ENCODE measurements at regions not wholly inside any gene's neighbourhood (a gene's known extent, or its start where the extent isn't known, plus 50 kb on each side); places are given as distances from the start of the nearest gene placed in this dataset.

GRCh38 chr3:159843840-159844730 lies 144.6 kb upstream of the IL12A start:
- Histone ChIP-seq H3K4me1 (peaks cover 15 to 99% (median 30%) of the 10 kb centered on the region in 3 donors), H3K4me3 (no peak overlapping the region), H3K36me3 (no peaks in the 10 kb centered on the region), H3K9me3 (no peaks in the 10 kb centered on the region), H3K27me3 (no peaks in the 10 kb centered on the region), H3K27ac (peak overlapping the region; percentile 63 to 86 (median 72))
- TF ChIP-seq POLR2A (IDR thresholded peaks at IDR 0.05) = no peak
- no peak for TF ChIP-seq POLR2AphosphoS5 (IDR thresholded peaks at IDR 0.05)
- TF ChIP-seq CTCF (IDR thresholded peaks at IDR 0.05) = no peak
- TF ChIP-seq EP300 (IDR thresholded peaks at IDR 0.05) = no peak
- 35 to 55% methylated on average over 4 to 7 of the region's 7 CpGs for WGBS, 2 donors (ENCODE audit: low coverage in 1 of 2)
- ATAC-seq = no peak

DNA sequence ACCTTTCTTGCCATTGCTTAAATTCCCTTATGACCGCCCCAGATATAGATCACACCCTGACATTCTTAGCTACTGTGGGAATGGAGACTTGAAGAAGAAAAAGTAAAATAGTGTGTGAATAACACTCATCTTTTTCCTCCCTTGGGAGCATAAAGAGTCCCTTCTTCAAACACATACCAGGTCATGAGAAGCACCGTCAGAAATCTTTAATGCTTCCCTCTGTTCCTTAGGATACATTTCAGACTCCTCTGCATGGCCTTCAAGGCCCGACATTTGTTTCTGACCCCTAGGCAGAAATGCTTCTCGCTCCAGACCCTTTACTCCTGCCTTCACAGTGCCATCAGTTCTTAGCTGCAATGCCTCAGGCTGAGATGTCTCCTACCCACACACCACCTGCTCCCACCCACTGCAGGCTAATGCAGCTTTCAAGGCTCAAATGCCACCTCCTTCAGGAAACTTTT lies 143.8 kb upstream of the IL12A start:
- Histone ChIP-seq H3K9me3 (no peaks in the 10 kb centered on the region), H3K4me1 (peaks cover 15 to 99% (median 30%) of the 10 kb centered on the region in 3 donors), H3K27ac (peak overlapping the region; percentile 63 to 86 (median 72)), H3K36me3 (no peaks in the 10 kb centered on the region), H3K27me3 (no peaks in the 10 kb centered on the region), H3K4me3 (no peak overlapping the region)
- no peak for ATAC-seq
- WGBS, 2 donors (ENCODE audit: low coverage in 1 of 2) = 61 to 69% methylated on average over 3 to 4 of the region's 4 CpGs
- no peak for TF ChIP-seq EP300 (IDR thresholded peaks at IDR 0.05)
- TF ChIP-seq POLR2AphosphoS5 (IDR thresholded peaks at IDR 0.05) = no peak

GRCh38 chr3:159845737-159846136 lies 142.9 kb upstream of the IL12A start:
- H3K4me1 ChIP-seq = peaks cover 15 to 99% (median 30%) of the 10 kb centered on the region in 3 donors
- peak overlapping the region in 2 of 4 donors; percentile 63 to 86 for H3K27ac ChIP-seq
- no peaks in the 10 kb centered on the region for H3K9me3 ChIP-seq
- no peak overlapping the region for H3K4me3 ChIP-seq
- no peaks in the 10 kb centered on the region for H3K27me3 ChIP-seq
- H3K36me3 ChIP-seq = no peaks in the 10 kb centered on the region
- 62 to 78% methylated on average over 3 of the region's 3 CpGs for WGBS, 2 donors (ENCODE audit: low coverage in 1 of 2)
- no peak for TF ChIP-seq POLR2A (IDR thresholded peaks at IDR 0.05)
- TF ChIP-seq EP300 (IDR thresholded peaks at IDR 0.05) = no peak
- no peak for TF ChIP-seq CTCF (IDR thresholded peaks at IDR 0.05)
- TF ChIP-seq POLR2AphosphoS5 (IDR thresholded peaks at IDR 0.05) = no peak
- no peak for ATAC-seq

DNA sequence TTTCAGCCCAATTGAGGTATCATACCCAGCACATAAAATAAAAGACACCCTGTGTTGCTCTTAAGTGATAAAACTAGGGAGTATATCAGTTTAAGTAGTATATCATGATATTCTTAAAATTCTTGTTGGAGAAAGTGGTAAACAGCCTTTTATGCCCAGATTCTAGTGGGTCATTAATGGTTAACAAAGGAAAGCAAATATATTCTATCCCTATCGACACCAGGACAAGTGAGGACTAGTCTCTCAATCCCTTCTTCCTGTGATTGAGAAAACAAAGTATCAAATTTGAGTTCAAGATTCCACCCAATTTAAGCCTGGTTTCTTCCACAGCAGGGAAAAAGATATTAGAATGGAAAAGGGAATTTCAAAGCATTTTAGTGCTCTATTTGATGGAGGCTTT lies 142.4 kb upstream of the IL12A start:
- H3K9me3 ChIP-seq = no peaks in the 10 kb centered on the region
- TF ChIP-seq EP300 (IDR thresholded peaks at IDR 0.05) = no peak
- no peak for TF ChIP-seq POLR2A (IDR thresholded peaks at IDR 0.05)
- no peak for TF ChIP-seq CTCF (IDR thresholded peaks at IDR 0.05)
- TF ChIP-seq POLR2AphosphoS5 (IDR thresholded peaks at IDR 0.05) = no peak
- ATAC-seq = no peak
- H3K27ac ChIP-seq = no peak overlapping the region
- no peaks in the 10 kb centered on the region for H3K27me3 ChIP-seq
- H3K4me1 ChIP-seq = peaks cover 14 to 99% (median 27%) of the 10 kb centered on the region in 3 donors
- no peaks in the 10 kb centered on the region for H3K36me3 ChIP-seq
- H3K4me3 ChIP-seq = no peak overlapping the region
- WGBS, 2 donors (ENCODE audit: low coverage in 1 of 2) = 85 to 100% methylated on average over 1 of the region's 1 CpG

DNA sequence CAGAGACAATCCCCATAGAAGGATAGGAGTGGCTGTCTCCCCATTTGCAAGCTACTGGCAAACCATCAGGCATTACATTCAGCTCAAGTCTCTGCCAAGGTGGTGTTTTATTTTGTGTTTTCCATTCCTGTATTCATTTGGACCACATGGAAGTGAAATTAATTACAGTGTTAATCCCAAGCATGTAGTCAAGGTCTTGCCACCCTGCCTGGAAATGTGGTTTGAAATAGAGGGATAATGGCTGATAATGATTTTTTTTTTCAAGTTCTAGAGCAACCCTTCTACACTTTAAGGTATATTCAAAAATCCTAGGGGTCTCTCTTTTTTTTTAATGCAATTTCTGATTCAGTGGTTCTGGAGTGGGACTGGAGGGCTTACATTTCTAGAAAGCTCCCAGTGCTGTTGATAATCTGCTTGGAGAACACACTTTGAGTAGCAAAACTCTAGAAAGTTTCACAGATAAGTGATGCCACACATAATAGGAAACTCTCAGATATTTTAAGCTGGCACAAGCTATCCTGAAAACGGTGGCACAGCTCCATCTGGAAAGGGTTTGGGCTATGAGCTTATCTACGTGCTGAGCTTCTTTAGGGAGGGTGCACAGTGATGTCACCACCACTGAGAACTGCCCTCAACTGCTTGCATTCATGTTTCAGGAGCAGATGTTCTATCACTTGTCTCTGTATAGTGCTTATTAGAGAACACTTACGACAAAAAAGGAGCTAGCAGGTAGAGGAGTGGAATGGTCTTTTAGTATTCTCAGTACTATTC lies 140.1 kb upstream of the IL12A start:
- 43 to 54% methylated on average over 3 of the region's 3 CpGs for WGBS, 2 donors (ENCODE audit: low coverage in 1 of 2)
- peaks cover 22 to 100% (median 34%) of the 10 kb centered on the region in 3 donors for H3K4me1 ChIP-seq
- no peak for ATAC-seq

More for the DNA sequence above, 140.1 kb upstream of the IL12A start:
- no peak for TF ChIP-seq POLR2A (IDR thresholded peaks at IDR 0.05)
- no peak for TF ChIP-seq POLR2AphosphoS5 (IDR thresholded peaks at IDR 0.05)
- Histone ChIP-seq H3K4me3 (no peak overlapping the region), H3K27ac (peak overlapping the region in 3 of 4 donors; percentile 8 to 22 (median 21)), H3K36me3 (no peaks in the 10 kb centered on the region), H3K9me3 (no peaks in the 10 kb centered on the region), H3K27me3 (no peaks in the 10 kb centered on the region)

All from gastroesophageal sphincter (tissue), 4 donors.